Erythroblast (primary cell): ENCODE measurements at regions not wholly inside any gene's neighbourhood (a gene's known extent, or its start where the extent isn't known, plus 50 kb on each side); places are given as distances from the start of the nearest gene placed in this dataset.

ENCODE experiments used
- GATA1 ChIP-seq: IDR thresholded peaks from 2 replicates; pipeline ENCODE4 v1.6.1; 2011; ENCODE audit warnings: low read depth, mild to moderate bottlenecking, control low read depth, low read length, moderate library complexity
- POLR2A ChIP-seq: IDR thresholded peaks from 2 replicates; pipeline ENCODE4 v1.6.1; 2011; ENCODE audit warnings: mild to moderate bottlenecking, low read length

- TF ChIP-seq POLR2A, result no peak
- no peak for TF ChIP-seq GATA1
These were observed 52.8 kb upstream of the ANTXRL start for GRCh38 chr10:46234026-46234425.
